SK-N-SH treated with all-trans-retinoic acid at 6 μM for 48 hours (cell line): ENCODE measurements at regions not wholly inside any gene's neighbourhood (a gene's known extent, or its start where the extent isn't known, plus 50 kb on each side); places are given as distances from the start of the nearest gene placed in this dataset.

Experiments used
- ATAC-seq: fragments of 200-7000 bp; cut with Tn5 transposase; 3 replicates; pipeline ENCODE4 v1.9.1; 2020; ENCODE audit warnings: mild to moderate bottlenecking, moderate library complexity
- ARNTL ChIP-seq: fragments of 450-650 bp; formaldehyde crosslinking; IDR thresholded peaks from 2 replicates; pipeline ENCODE4 v1.5.0; 2020; ENCODE audit warnings: low read depth, mild to moderate bottlenecking, moderate library complexity, borderline replicate concordance
- BACH2 ChIP-seq: fragments of 250-450 bp; sonication (Bioruptor Pico); IDR thresholded peaks from 2 replicates; pipeline ENCODE4 v1.9.0; 2021; ENCODE audit warnings: mild to moderate bottlenecking, borderline replicate concordance
- CREB5 ChIP-seq: fragments of 250-450 bp; sonication (Bioruptor Pico); IDR thresholded peaks from 2 replicates; pipeline ENCODE4 v1.5.1; 2020; ENCODE audit warnings: low read depth, mild to moderate bottlenecking, moderate library complexity
- CSDC2 ChIP-seq: fragments of 250-450 bp; sonication (Bioruptor Pico); IDR thresholded peaks from 2 replicates; pipeline ENCODE4 v1.5.0; 2020; ENCODE audit warnings: mild to moderate bottlenecking, moderate library complexity
- CSRNP3 ChIP-seq: fragments of 250-450 bp; sonication (Bioruptor Pico); IDR thresholded peaks from 2 replicates; pipeline ENCODE4 v1.5.1; 2021; ENCODE audit warnings: mild to moderate bottlenecking, moderate library complexity
- ESRRG ChIP-seq: fragments of 250-450 bp; sonication (Bioruptor Pico); IDR thresholded peaks from 2 replicates; pipeline ENCODE4 v1.6.1; 2021; ENCODE audit warnings: mild to moderate bottlenecking
- GLIS3 ChIP-seq: fragments of 250-450 bp; sonication (Bioruptor Pico); IDR thresholded peaks from 2 replicates; pipeline ENCODE4 v1.5.0; 2020; ENCODE audit warnings: mild to moderate bottlenecking, moderate library complexity
- ISL1 ChIP-seq: fragments of 250-450 bp; sonication (Bioruptor Pico); IDR thresholded peaks from 2 replicates; pipeline ENCODE4 v2.1.2; 2022; ENCODE audit warnings: mild to moderate bottlenecking, moderate library complexity
- OSR1 ChIP-seq: fragments of 250-450 bp; sonication (Bioruptor Pico); IDR thresholded peaks from 2 replicates; pipeline ENCODE4 v1.8.0; 2022; ENCODE audit warnings: moderate library complexity, mild to moderate bottlenecking, inconsistent platforms
- PATZ1 ChIP-seq: fragments of 250-450 bp; sonication (Bioruptor Pico); IDR thresholded peaks from 2 replicates; pipeline ENCODE4 v1.8.0; 2020; ENCODE audit warnings: mild to moderate bottlenecking, moderate library complexity, borderline replicate concordance
- POU6F1 ChIP-seq: fragments of 250-450 bp; sonication (Bioruptor Pico); IDR thresholded peaks from 2 replicates; pipeline ENCODE4 v1.8.0; 2021; ENCODE audit warnings: low read depth, mild to moderate bottlenecking, moderate library complexity, borderline replicate concordance
- PPARA ChIP-seq: fragments of 250-450 bp; sonication (Bioruptor Pico); IDR thresholded peaks from 2 replicates; pipeline ENCODE4 v1.5.0; 2020; ENCODE audit warnings: mild to moderate bottlenecking, borderline replicate concordance
- RARB ChIP-seq: fragments of 250-450 bp; sonication (Bioruptor Pico); IDR thresholded peaks from 2 replicates; pipeline ENCODE4 v1.8.0; 2021; ENCODE audit warnings: mild to moderate bottlenecking, moderate library complexity
- SNAI2 ChIP-seq: fragments of 250-450 bp; sonication (Bioruptor Pico); IDR thresholded peaks from 2 replicates; pipeline ENCODE4 v1.5.0; 2020; ENCODE audit warnings: mild to moderate bottlenecking, moderate library complexity
- TOX ChIP-seq: fragments of 250-450 bp; sonication (Bioruptor Pico); IDR thresholded peaks from 2 replicates; pipeline ENCODE4 v1.8.0; 2021; ENCODE audit warnings: mild to moderate bottlenecking, moderate library complexity, borderline replicate concordance
- TSHZ2 ChIP-seq: fragments of 250-450 bp; sonication (Bioruptor Pico); IDR thresholded peaks from 2 replicates; pipeline ENCODE4 v1.5.0; 2020; ENCODE audit warnings: mild to moderate bottlenecking, moderate library complexity
- ZC3H10 ChIP-seq: fragments of 250-450 bp; sonication (Bioruptor Pico); IDR thresholded peaks from 2 replicates; pipeline ENCODE4 v1.5.1; 2021; ENCODE audit warnings: mild to moderate bottlenecking, moderate library complexity
- ZFP3 ChIP-seq: fragments of 250-450 bp; sonication (Bioruptor Pico); IDR thresholded peaks from 2 replicates; pipeline ENCODE4 v1.5.0; 2020; ENCODE audit warnings: mild to moderate bottlenecking, moderate library complexity
- ZNF565 ChIP-seq: fragments of 450-650 bp; formaldehyde crosslinking; conservative IDR thresholded peaks from 2 replicates; pipeline ENCODE4 v1.5.0; 2020; ENCODE audit warnings: low read depth, mild to moderate bottlenecking, moderate library complexity
- ZNF70 ChIP-seq: fragments of 450-650 bp; formaldehyde crosslinking; IDR thresholded peaks from 2 replicates; pipeline ENCODE4 v1.5.0; 2020; ENCODE audit warnings: mild to moderate bottlenecking, moderate library complexity

GRCh38 chr5:34530637-34531036, 125.5 kb upstream of the RAI14 start (continued):
- no peak for TF ChIP-seq POU6F1 (CRISPR knock-in tag)
- TF ChIP-seq ZC3H10 (CRISPR knock-in tag), result no peak
- TF ChIP-seq PPARA (CRISPR knock-in tag), result no peak
- no peak for TF ChIP-seq TOX (CRISPR knock-in tag)
- TF ChIP-seq ESRRG (CRISPR knock-in tag), result no peak
- no peak for TF ChIP-seq ZFP3 (CRISPR knock-in tag)
- TF ChIP-seq ZNF565 (CRISPR knock-in tag), result no peak
- no peak for TF ChIP-seq ZNF70 (CRISPR knock-in tag)
- TF ChIP-seq OSR1 (CRISPR knock-in tag), result no peak
- no peak for TF ChIP-seq CSDC2 (CRISPR knock-in tag)
- TF ChIP-seq SNAI2 (CRISPR knock-in tag), result no peak
- TF ChIP-seq, all 23 proteins: peak for 0

DNA sequence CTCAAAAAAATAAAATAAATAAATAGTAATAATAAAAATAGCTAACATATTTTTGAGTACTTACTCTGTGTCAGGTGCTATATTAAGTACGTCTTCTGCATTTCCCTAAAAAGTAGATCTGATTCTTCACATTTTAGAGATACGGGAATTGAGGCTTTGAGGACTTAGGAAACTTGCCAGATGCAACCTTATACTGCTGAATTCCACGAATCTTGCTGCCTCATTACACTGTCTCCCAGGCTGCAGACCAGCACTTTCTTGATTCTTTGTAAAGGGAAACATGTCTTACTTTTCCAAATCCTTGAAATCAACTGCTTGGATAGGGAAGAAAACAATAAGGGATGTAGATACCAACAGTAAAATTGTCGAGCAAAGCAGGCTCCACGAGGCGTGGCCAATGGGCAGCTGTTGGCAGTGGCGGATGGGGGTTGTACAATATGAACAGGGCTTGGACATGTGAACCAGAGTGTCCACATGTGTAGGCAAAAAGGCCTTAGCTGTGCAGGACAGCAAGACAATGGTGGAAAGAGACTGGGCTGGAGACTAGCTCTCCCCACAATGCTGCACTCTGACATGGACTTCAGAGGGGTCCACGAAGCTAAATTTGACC, 124.3 kb upstream of the RAI14 start:
- no peak for TF ChIP-seq CSRNP3 (CRISPR knock-in tag)
- TF ChIP-seq ISL1, result no peak
- TF ChIP-seq ZFP3 (CRISPR knock-in tag), result no peak
- TF ChIP-seq CREB5 (CRISPR knock-in tag), result no peak
- no peak for TF ChIP-seq ZNF565 (CRISPR knock-in tag)
- TF ChIP-seq CSDC2 (CRISPR knock-in tag), result no peak
- no peak for TF ChIP-seq ARNTL (CRISPR knock-in tag)
- no peak for TF ChIP-seq ESRRG (CRISPR knock-in tag)
- no peak for TF ChIP-seq OSR1 (CRISPR knock-in tag)
- no peak for TF ChIP-seq GLIS3
- no peak for TF ChIP-seq SNAI2 (CRISPR knock-in tag)
- no peak for TF ChIP-seq PATZ1 (CRISPR knock-in tag)
- TF ChIP-seq POU6F1 (CRISPR knock-in tag), result no peak
- no peak for TF ChIP-seq ZC3H10 (CRISPR knock-in tag)
- no peak for TF ChIP-seq PPARA (CRISPR knock-in tag)
- no peak for TF ChIP-seq RARB (CRISPR knock-in tag)
- no peak for TF ChIP-seq ZNF70 (CRISPR knock-in tag)
- no peak for TF ChIP-seq TSHZ2 (CRISPR knock-in tag)
- no peak for TF ChIP-seq BACH2
- ATAC-seq, result peak; percentile 32
